ENCODE measurements at regions not wholly inside any gene's neighbourhood (a gene's known extent, or its start where the extent isn't known, plus 50 kb on each side); places are given as distances from the start of the nearest gene placed in this dataset.

DNA sequence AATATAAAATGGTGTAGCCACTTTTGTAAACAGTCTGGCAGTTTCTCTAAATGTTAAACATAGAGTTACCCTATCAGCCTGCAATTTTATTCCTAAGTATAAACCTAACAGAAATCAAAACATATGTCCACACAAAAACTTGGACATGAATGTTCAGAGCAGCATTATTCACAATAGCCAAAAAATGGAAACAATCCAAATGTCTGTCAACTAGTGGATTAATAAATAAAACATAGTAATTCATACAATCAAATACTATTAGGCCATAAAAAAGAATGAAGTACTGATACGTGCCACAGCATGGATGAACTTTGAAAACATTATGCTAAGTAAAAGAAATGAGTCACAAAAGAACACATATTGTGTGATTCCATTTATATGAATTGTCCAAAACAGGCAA is 196.5 kb downstream of the NUAK1 start:
- TF ChIP-seq CEBPB (IDR thresholded peaks at IDR 0.05; ENCODE audit: borderline replicate concordance, low read depth, low read length) (no peak), CREM (IDR thresholded peaks at IDR 0.05) (no peak), CREM (CRISPR knock-in tag; IDR thresholded peaks at IDR 0.05) (no peak), MTA3 (CRISPR knock-in tag; IDR thresholded peaks at IDR 0.05) (no peak), KDM1A (CRISPR knock-in tag; IDR thresholded peaks at IDR 0.05) (no peak), KAT7 (CRISPR knock-in tag; IDR thresholded peaks at IDR 0.05; ENCODE audit: borderline replicate concordance) (no peak), POLR2A (IDR thresholded peaks at IDR 0.05; ENCODE audit: insufficient read depth in 1 of 2, low read depth in 2 of 2, low read length in 2 of 2) (no peak), KAT8 (CRISPR knock-in tag; IDR thresholded peaks at IDR 0.05) (no peak), PITX1 (CRISPR knock-in tag; IDR thresholded peaks at IDR 0.05) (no peak), RNF2 (conservative IDR thresholded peaks at IDR 0.05; ENCODE audit: low read depth) (no peak)
- TF ChIP-seq, protein P1, sequence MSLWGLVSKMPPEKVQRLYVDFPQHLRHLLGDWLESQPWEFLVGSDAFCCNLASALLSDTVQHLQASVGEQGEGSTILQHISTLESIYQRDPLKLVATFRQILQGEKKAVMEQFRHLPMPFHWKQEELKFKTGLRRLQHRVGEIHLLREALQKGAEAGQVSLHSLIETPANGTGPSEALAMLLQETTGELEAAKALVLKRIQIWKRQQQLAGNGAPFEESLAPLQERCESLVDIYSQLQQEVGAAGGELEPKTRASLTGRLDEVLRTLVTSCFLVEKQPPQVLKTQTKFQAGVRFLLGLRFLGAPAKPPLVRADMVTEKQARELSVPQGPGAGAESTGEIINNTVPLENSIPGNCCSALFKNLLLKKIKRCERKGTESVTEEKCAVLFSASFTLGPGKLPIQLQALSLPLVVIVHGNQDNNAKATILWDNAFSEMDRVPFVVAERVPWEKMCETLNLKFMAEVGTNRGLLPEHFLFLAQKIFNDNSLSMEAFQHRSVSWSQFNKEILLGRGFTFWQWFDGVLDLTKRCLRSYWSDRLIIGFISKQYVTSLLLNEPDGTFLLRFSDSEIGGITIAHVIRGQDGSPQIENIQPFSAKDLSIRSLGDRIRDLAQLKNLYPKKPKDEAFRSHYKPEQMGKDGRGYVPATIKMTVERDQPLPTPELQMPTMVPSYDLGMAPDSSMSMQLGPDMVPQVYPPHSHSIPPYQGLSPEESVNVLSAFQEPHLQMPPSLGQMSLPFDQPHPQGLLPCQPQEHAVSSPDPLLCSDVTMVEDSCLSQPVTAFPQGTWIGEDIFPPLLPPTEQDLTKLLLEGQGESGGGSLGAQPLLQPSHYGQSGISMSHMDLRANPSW (CRISPR knock-in tag; IDR thresholded peaks at IDR 0.05; ENCODE audit: borderline replicate concordance) = no peak
- TF ChIP-seq, protein P2, sequence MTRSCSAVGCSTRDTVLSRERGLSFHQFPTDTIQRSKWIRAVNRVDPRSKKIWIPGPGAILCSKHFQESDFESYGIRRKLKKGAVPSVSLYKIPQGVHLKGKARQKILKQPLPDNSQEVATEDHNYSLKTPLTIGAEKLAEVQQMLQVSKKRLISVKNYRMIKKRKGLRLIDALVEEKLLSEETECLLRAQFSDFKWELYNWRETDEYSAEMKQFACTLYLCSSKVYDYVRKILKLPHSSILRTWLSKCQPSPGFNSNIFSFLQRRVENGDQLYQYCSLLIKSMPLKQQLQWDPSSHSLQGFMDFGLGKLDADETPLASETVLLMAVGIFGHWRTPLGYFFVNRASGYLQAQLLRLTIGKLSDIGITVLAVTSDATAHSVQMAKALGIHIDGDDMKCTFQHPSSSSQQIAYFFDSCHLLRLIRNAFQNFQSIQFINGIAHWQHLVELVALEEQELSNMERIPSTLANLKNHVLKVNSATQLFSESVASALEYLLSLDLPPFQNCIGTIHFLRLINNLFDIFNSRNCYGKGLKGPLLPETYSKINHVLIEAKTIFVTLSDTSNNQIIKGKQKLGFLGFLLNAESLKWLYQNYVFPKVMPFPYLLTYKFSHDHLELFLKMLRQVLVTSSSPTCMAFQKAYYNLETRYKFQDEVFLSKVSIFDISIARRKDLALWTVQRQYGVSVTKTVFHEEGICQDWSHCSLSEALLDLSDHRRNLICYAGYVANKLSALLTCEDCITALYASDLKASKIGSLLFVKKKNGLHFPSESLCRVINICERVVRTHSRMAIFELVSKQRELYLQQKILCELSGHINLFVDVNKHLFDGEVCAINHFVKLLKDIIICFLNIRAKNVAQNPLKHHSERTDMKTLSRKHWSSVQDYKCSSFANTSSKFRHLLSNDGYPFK (CRISPR knock-in tag; IDR thresholded peaks at IDR 0.05; ENCODE audit: borderline replicate concordance) = no peak
- TF ChIP-seq, protein P3, sequence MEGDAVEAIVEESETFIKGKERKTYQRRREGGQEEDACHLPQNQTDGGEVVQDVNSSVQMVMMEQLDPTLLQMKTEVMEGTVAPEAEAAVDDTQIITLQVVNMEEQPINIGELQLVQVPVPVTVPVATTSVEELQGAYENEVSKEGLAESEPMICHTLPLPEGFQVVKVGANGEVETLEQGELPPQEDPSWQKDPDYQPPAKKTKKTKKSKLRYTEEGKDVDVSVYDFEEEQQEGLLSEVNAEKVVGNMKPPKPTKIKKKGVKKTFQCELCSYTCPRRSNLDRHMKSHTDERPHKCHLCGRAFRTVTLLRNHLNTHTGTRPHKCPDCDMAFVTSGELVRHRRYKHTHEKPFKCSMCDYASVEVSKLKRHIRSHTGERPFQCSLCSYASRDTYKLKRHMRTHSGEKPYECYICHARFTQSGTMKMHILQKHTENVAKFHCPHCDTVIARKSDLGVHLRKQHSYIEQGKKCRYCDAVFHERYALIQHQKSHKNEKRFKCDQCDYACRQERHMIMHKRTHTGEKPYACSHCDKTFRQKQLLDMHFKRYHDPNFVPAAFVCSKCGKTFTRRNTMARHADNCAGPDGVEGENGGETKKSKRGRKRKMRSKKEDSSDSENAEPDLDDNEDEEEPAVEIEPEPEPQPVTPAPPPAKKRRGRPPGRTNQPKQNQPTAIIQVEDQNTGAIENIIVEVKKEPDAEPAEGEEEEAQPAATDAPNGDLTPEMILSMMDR (CRISPR knock-in tag; IDR thresholded peaks at IDR 0.05) = no peak
- TF ChIP-seq, protein P4, sequence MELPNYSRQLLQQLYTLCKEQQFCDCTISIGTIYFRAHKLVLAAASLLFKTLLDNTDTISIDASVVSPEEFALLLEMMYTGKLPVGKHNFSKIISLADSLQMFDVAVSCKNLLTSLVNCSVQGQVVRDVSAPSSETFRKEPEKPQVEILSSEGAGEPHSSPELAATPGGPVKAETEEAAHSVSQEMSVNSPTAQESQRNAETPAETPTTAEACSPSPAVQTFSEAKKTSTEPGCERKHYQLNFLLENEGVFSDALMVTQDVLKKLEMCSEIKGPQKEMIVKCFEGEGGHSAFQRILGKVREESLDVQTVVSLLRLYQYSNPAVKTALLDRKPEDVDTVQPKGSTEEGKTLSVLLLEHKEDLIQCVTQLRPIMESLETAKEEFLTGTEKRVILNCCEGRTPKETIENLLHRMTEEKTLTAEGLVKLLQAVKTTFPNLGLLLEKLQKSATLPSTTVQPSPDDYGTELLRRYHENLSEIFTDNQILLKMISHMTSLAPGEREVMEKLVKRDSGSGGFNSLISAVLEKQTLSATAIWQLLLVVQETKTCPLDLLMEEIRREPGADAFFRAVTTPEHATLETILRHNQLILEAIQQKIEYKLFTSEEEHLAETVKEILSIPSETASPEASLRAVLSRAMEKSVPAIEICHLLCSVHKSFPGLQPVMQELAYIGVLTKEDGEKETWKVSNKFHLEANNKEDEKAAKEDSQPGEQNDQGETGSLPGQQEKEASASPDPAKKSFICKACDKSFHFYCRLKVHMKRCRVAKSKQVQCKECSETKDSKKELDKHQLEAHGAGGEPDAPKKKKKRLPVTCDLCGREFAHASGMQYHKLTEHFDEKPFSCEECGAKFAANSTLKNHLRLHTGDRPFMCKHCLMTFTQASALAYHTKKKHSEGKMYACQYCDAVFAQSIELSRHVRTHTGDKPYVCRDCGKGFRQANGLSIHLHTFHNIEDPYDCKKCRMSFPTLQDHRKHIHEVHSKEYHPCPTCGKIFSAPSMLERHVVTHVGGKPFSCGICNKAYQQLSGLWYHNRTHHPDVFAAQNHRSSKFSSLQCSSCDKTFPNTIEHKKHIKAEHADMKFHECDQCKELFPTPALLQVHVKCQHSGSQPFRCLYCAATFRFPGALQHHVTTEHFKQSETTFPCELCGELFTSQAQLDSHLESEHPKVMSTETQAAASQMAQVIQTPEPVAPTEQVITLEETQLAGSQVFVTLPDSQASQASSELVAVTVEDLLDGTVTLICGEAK (IDR thresholded peaks at IDR 0.05) = no peak
- TF ChIP-seq, protein P4 (CRISPR knock-in tag; IDR thresholded peaks at IDR 0.05) = no peak
